Kidney epithelial cell (primary cell): ENCODE measurements at regions not wholly inside any gene's neighbourhood (a gene's known extent, or its start where the extent isn't known, plus 50 kb on each side); places are given as distances from the start of the nearest gene placed in this dataset.
"Not testable (repeated sequence)": the region's sequence is repeated elsewhere in the genome, so short reads cannot be mapped to it uniquely, and the experiment has no call there.

ENCODE experiments used
- DNase-seq: peaks from one replicate; pipeline ENCODE4 v3.0.0-alpha.2; 2010; ENCODE audit warnings: low read depth
- H3K27me3 ChIP-seq: 2 replicates; pipeline ENCODE4 v1.6.0; 2011; ENCODE audit warnings: low read length; ENCODE audit not compliant: control insufficient read depth, insufficient read depth
- H3K36me3 ChIP-seq: 2 replicates; pipeline ENCODE4 v1.5.1; 2011; ENCODE audit warnings: low read length; ENCODE audit not compliant: control insufficient read depth, insufficient read depth
- H3K4me3 ChIP-seq: 2 replicates; pipeline ENCODE4 v1.5.1; 2011; ENCODE audit warnings: low read depth, mild to moderate bottlenecking, control low read depth, low read length
- TF ChIP-seq, protein P1 (sequence below): IDR thresholded peaks from 2 replicates; pipeline ENCODE4 v1.5.1; 2011; ENCODE audit warnings: mild to moderate bottlenecking, moderate library complexity, low read length, control low read depth, inconsistent platforms; ENCODE audit not compliant: insufficient read depth, poor library complexity, severe bottlenecking

DNA sequence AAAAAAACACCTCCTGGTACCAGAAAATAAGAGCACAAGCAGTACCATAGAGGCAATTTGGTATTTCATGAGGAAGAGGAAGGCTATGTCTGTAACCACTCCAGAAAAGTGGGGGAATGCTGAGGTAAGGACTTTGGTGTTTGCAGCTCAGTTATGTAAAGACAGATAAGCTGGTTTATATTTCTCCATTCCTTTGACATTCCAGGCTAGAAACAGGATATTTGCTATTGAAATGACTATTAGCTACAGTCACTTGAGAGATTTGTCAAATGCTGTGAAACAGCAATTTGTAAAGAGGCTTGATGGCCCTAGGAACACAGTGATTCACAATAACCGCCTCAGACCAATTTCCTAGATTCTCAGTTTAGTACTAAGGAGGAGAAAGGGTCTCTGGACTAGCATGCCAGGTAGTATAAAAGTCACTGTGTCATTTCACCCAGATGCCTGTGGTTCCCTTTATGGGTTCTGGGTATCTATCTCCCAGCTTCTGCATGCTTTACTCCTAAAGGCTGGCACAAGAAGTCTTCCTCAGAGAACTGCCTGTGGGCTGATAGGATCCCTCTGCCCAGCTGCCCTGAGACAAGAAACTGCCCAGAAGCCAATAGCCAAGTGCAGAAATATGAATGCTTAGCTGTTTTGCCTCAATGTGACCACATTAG is 80.5 kb downstream of the VCAM1 start:
- DNase-seq = no peak
- Histone ChIP-seq H3K4me3 (no peak overlapping the region), H3K27me3 (no peaks in the 10 kb centered on the region), H3K36me3 (no peaks in the 10 kb centered on the region)
- TF ChIP-seq, protein P1, sequence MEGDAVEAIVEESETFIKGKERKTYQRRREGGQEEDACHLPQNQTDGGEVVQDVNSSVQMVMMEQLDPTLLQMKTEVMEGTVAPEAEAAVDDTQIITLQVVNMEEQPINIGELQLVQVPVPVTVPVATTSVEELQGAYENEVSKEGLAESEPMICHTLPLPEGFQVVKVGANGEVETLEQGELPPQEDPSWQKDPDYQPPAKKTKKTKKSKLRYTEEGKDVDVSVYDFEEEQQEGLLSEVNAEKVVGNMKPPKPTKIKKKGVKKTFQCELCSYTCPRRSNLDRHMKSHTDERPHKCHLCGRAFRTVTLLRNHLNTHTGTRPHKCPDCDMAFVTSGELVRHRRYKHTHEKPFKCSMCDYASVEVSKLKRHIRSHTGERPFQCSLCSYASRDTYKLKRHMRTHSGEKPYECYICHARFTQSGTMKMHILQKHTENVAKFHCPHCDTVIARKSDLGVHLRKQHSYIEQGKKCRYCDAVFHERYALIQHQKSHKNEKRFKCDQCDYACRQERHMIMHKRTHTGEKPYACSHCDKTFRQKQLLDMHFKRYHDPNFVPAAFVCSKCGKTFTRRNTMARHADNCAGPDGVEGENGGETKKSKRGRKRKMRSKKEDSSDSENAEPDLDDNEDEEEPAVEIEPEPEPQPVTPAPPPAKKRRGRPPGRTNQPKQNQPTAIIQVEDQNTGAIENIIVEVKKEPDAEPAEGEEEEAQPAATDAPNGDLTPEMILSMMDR = no peak

DNA sequence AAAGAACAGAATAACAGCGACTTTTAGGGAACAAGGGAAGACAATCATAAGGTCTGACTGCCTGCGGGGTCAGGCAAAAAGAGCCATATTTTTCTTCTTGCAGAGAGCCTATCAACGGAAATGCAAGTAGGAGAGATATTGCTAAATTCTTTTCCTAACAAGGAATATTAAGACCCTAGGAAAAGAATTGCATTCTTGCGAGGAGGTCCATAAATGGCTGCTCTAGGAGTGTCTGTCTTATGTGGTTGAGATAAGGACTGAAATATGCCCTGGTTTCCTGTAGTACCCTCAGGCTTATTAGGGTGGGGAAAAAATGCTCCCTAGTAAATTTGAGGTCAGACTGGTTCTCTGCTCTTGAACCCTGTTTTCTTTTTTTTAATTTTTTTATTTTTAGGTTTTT is 81.7 kb downstream of the VCAM1 start:
- not testable (repeated sequence) for H3K4me3 ChIP-seq, H3K27me3 ChIP-seq, H3K36me3 ChIP-seq, DNase-seq

DNA sequence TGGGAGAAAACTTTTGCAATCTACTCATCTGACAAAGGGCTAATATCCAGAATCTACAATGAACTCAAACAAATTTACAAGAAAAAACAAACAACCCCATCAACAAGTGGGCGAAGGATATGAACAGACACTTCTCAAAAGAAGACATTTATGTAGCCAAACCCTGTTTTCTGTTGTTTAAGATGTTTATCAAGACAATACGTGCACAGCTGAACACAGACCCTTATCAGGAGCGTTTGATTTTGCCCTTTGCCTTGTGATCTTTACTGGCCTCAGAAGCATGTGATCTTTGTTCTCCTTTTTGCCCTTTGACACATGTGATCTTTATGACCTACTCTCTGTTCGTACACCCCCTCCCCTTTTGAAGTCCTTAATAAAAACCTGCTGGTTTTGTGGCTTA is 83.7 kb downstream of the VCAM1 start:
- H3K4me3 ChIP-seq, H3K27me3 ChIP-seq, H3K36me3 ChIP-seq, DNase-seq: not testable (repeated sequence)

DNA sequence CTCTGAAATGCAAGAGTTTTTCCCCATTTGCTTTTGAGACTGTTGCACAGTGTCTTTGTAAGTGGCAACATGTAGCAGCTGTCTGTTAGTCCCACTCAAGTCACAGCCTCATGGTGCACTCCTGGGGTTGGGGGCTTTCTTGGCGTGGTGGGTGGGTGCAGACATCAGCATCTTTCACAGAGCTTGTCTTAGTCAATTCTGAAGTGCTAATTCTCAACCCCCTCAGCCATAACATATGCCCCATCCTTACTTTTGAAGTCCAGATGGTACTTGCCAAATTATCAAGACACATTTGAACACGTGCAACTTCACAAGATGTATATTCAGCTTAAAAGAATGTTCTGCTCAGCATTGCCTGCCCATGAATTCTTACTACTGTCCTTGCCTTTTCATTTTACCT is 87.1 kb downstream of the VCAM1 start:
- H3K4me3 ChIP-seq = no peak overlapping the region
- no peaks in the 10 kb centered on the region for H3K27me3 ChIP-seq
- H3K36me3 ChIP-seq = no peaks in the 10 kb centered on the region
- DNase-seq = no peak
- TF ChIP-seq, protein P1 = no peak

DNA sequence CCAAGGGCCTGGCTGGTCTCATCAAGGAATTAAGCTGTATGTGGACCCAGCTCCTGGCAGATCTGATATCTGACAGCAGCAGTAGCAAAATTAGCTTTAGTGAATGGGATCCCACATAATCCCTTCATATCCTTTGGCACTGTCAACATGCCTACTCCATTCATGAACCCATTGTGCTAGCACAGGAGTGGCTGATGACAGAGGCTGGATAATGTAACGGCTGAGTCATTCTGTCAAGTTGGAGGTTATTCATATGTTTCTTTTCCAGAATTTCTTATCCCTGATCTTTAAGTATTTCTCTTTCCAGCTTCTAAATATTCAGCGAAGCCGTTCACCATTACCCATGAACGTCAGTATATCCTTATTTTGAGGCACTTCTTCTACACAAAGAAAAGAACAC is 84.3 kb downstream of the EXTL2 start:
- no peak overlapping the region for H3K4me3 ChIP-seq
- H3K36me3 ChIP-seq = no peaks in the 10 kb centered on the region
- no peaks in the 10 kb centered on the region for H3K27me3 ChIP-seq
- TF ChIP-seq, protein P1 = no peak
- DNase-seq = no peak

DNA sequence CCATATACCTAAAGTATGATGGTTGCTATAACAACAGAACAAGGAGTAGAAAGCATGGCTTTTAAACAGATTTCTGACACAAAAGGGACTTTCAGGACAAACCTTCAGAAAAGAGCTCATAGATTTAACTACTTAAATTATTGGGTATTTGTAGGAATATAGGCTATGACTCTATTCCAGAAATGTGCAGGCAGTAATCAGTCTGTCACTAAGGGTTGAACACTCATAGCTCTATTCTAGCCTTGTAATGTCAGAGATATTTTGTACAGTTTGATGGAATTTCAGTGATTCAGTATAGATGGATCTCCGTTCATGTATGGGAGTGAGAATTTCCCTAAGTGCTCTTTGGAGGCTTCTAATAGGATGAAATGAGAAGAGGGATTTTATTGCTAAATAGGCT is 82.8 kb downstream of the EXTL2 start:
- TF ChIP-seq, protein P1 = no peak
- no peak for DNase-seq
- no peaks in the 10 kb centered on the region for H3K36me3 ChIP-seq
- no peak overlapping the region for H3K4me3 ChIP-seq
- no peaks in the 10 kb centered on the region for H3K27me3 ChIP-seq

DNA sequence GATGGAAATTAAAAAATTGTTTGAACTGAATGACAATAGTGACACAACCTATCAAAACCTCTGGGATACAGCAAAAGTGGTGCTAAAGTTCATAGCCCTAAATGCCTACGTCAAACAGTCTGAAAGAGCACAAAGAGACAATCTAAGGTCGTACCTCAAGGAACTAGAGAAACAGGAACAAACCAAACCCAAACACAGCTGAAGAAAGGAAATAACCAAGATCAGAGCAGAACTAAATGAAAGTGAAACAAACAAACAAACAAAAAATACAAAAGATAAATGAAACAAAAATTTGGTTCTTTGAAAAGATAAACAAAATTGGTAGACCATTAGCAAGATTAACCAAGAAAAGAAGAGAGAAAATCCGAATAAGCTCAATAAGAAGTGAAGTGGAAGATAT is 79.7 kb downstream of the EXTL2 start:
- H3K27me3 ChIP-seq, H3K4me3 ChIP-seq, H3K36me3 ChIP-seq, DNase-seq: not testable (repeated sequence)
